Stimulated activated CD8-positive, alpha-beta memory T cell treated with anti-CD3 and anti-CD28 coated beads, Interleukin-7, amount 100 ng/mL, for 1 hour (primary cell): ENCODE measurements at regions not wholly inside any gene's neighbourhood (a gene's known extent, or its start where the extent isn't known, plus 50 kb on each side); places are given as distances from the start of the nearest gene placed in this dataset.
"Not testable (repeated sequence)": the region's sequence is repeated elsewhere in the genome, so short reads cannot be mapped to it uniquely, and the experiment has no call there.

Source experiments
- DNase-seq, 2 donors: peaks; one replicate each; pipeline ENCODE4 v3.0.0-alpha.2; 2020; ENCODE audit warnings: low read depth in 2 of 2

GRCh38 chr16:46519063-46519462, 102.1 kb downstream of the SHCBP1 start:
- DNase-seq: no peak

GRCh38 chr16:46496701-46497100, 124.5 kb downstream of the SHCBP1 start:
- no peak for DNase-seq

GRCh38 chr16:46482895-46483294, 138.3 kb downstream of the SHCBP1 start:
- no peak for DNase-seq

GRCh38 chr16:46466239-46466638, 154.9 kb downstream of the SHCBP1 start:
- DNase-seq: no peak

- not testable (repeated sequence) for DNase-seq
Observed at GRCh38 chr16:46454801-46455200, 166.4 kb downstream of the SHCBP1 start.

GRCh38 chr16:46428108-46429061, 192.8 kb downstream of the SHCBP1 start:
- no peak for DNase-seq

- no peak for DNase-seq
Observed at GRCh38 chr16:46427340-46428107, 193.7 kb downstream of the SHCBP1 start.

GRCh38 chr16:46426336-46426735, 194.8 kb downstream of the SHCBP1 start:
- no peak for DNase-seq

GRCh38 chr16:46404028-46404427, 217.2 kb downstream of the SHCBP1 start:
- DNase-seq: no peak

- DNase-seq: not testable (repeated sequence)
Observed at GRCh38 chr16:46398559-46398958, 222.6 kb downstream of the SHCBP1 start.

GRCh38 chr16:46396883-46397270, 224.3 kb downstream of the SHCBP1 start:
- not testable (repeated sequence) for DNase-seq

- not testable (repeated sequence) for DNase-seq
Observed at GRCh38 chr16:46396131-46396882, 224.9 kb downstream of the SHCBP1 start.

GRCh38 chr16:46395391-46395921, 225.7 kb downstream of the SHCBP1 start:
- DNase-seq: not testable (repeated sequence)

GRCh38 chr16:46394963-46395362, 226.2 kb downstream of the SHCBP1 start:
- DNase-seq: not testable (repeated sequence)

- DNase-seq: not testable (repeated sequence)
Observed at GRCh38 chr16:46394149-46394548, 227.0 kb downstream of the SHCBP1 start.

GRCh38 chr16:46392930-46393722, 228.1 kb downstream of the SHCBP1 start:
- DNase-seq: not testable (repeated sequence)

GRCh38 chr16:46390660-46391462, 230.3 kb downstream of the SHCBP1 start:
- not testable (repeated sequence) for DNase-seq

- DNase-seq: peak; percentile 52 to 80
Observed at GRCh38 chr16:46389561-46390041, 231.6 kb downstream of the SHCBP1 start.

GRCh38 chr16:46388939-46389491, 232.2 kb downstream of the SHCBP1 start:
- DNase-seq: not testable (repeated sequence)
